ENCODE measurements at regions not wholly inside any gene's neighbourhood (a gene's known extent, or its start where the extent isn't known, plus 50 kb on each side); places are given as distances from the start of the nearest gene placed in this dataset.
"Not testable (repeated sequence)": the region's sequence is repeated elsewhere in the genome, so short reads cannot be mapped to it uniquely, and the experiment has no call there.

DNA sequence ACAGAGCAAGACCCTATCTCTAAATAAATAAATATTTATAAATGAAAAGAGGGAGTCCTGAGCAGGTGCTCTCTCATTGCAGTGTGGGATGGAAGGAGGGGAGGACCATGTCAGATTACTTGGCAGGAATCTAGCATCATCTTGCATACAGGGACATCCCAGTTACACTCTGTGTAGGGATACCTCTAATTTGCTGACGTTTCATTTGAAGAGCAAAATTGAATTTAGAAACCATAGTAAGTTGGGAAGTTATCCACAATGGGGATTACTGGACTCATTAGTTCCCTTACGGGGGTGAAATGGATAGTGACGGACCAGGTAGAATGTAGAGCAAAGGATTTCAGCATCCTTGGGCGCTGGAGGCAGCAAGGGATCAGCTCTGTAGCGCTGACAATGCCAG lies 52.1 kb downstream of the ARHGEF18 start:
- H3K27me3 ChIP-seq: no peaks in the 10 kb centered on the region
- no peaks in the 10 kb centered on the region for H3K9me3 ChIP-seq (ENCODE audit: low read depth)
- no peak overlapping the region for H3K27ac ChIP-seq
- no peak overlapping the region for H3K4me3 ChIP-seq
- no peaks in the 10 kb centered on the region for H3K36me3 ChIP-seq
- no peak for DNase-seq (ENCODE audit: low read depth in 1 of 2, low spot score in 1 of 2)
- H3K4me1 ChIP-seq (ENCODE audit: low read depth): peaks cover 4% of the 10 kb centered on the region
- TF ChIP-seq, protein P1, sequence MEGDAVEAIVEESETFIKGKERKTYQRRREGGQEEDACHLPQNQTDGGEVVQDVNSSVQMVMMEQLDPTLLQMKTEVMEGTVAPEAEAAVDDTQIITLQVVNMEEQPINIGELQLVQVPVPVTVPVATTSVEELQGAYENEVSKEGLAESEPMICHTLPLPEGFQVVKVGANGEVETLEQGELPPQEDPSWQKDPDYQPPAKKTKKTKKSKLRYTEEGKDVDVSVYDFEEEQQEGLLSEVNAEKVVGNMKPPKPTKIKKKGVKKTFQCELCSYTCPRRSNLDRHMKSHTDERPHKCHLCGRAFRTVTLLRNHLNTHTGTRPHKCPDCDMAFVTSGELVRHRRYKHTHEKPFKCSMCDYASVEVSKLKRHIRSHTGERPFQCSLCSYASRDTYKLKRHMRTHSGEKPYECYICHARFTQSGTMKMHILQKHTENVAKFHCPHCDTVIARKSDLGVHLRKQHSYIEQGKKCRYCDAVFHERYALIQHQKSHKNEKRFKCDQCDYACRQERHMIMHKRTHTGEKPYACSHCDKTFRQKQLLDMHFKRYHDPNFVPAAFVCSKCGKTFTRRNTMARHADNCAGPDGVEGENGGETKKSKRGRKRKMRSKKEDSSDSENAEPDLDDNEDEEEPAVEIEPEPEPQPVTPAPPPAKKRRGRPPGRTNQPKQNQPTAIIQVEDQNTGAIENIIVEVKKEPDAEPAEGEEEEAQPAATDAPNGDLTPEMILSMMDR (IDR thresholded peaks at IDR 0.05; ENCODE audit: low read depth, low read length): no peak

- Histone ChIP-seq H3K27ac (no peak overlapping the region), H3K4me3 (no peak overlapping the region), H3K4me1 (ENCODE audit: low read depth) (no peaks in the 10 kb centered on the region), H3K27me3 (no peaks in the 10 kb centered on the region), H3K36me3 (no peaks in the 10 kb centered on the region), H3K9me3 (ENCODE audit: low read depth) (no peaks in the 10 kb centered on the region)
- no peak for DNase-seq (ENCODE audit: low read depth in 1 of 2, low spot score in 1 of 2)
- TF ChIP-seq, protein P1 (IDR thresholded peaks at IDR 0.05; ENCODE audit: low read depth, low read length): no peak
These were observed 53.0 kb downstream of the ARHGEF18 start for GRCh38 chr19:7401694-7402093.

DNA sequence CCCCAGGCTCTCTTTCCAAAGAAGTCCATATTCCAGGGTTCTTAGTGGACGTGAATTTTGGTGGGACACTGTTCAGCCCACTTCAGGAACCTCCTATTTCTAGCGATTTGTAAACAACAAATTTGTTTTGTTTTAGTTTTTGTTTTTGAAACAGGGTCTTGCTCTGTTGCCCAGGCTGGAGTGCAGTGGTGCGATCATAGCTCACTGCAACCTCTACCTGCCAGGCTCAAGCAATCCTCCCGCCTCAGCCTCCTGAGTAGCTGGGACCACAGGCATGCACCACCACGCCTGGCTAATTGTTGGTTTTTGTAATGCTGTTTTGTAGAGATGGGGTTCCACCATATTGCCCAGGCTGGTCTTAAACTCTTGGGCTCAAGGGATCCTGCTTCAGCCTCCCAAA lies 56.7 kb downstream of the ARHGEF18 start:
- not testable (repeated sequence) for H3K27me3 ChIP-seq; H3K27ac ChIP-seq; H3K36me3 ChIP-seq; H3K4me1 ChIP-seq (ENCODE audit: low read depth); H3K4me3 ChIP-seq; H3K9me3 ChIP-seq (ENCODE audit: low read depth); DNase-seq (ENCODE audit: low read depth in 1 of 2, low spot score in 1 of 2)

GRCh38 chr19:7408251-7408650 lies 59.5 kb downstream of the ARHGEF18 start:
- no peak overlapping the region for H3K27ac ChIP-seq
- TF ChIP-seq, protein P1 (IDR thresholded peaks at IDR 0.05; ENCODE audit: low read depth, low read length): no peak
- H3K27me3 ChIP-seq: no peaks in the 10 kb centered on the region
- no peaks in the 10 kb centered on the region for H3K9me3 ChIP-seq (ENCODE audit: low read depth)
- no peaks in the 10 kb centered on the region for H3K4me1 ChIP-seq (ENCODE audit: low read depth)
- DNase-seq (ENCODE audit: low read depth in 1 of 2, low spot score in 1 of 2): no peak
- no peaks in the 10 kb centered on the region for H3K36me3 ChIP-seq
- H3K4me3 ChIP-seq: no peak overlapping the region

- no peak for DNase-seq (ENCODE audit: low read depth in 1 of 2, low spot score in 1 of 2)
- Histone ChIP-seq H3K36me3 (no peaks in the 10 kb centered on the region), H3K4me1 (ENCODE audit: low read depth) (no peaks in the 10 kb centered on the region), H3K9me3 (ENCODE audit: low read depth) (no peaks in the 10 kb centered on the region), H3K27me3 (no peaks in the 10 kb centered on the region), H3K27ac (no peak overlapping the region), H3K4me3 (no peak overlapping the region)
- TF ChIP-seq, protein P1 (IDR thresholded peaks at IDR 0.05; ENCODE audit: low read depth, low read length): no peak
These were observed 62.2 kb downstream of the ARHGEF18 start for GRCh38 chr19:7410946-7411345.

DNA sequence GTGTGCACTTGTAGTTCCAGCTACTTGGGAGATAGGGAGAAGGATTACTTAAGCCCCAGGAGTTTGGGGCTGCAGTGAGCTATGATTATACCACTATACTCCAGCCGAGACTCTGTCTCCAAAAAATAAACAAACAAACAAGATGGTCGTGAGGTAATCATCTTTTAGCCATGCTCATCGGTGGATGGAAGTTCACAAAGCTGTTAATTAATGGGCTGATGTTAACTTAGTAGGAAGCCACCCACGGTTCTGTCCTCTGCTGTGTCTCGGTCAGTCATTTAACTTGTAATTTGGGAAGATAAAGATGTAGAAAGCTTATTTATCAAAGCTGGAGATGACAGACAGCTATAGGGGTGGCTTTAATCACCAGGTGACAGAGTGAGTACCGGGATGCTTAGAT lies 64.9 kb downstream of the ARHGEF18 start:
- no peaks in the 10 kb centered on the region for H3K27me3 ChIP-seq
- TF ChIP-seq, protein P1 (IDR thresholded peaks at IDR 0.05; ENCODE audit: low read depth, low read length): no peak
- H3K4me1 ChIP-seq (ENCODE audit: low read depth): no peaks in the 10 kb centered on the region
- H3K4me3 ChIP-seq: no peak overlapping the region
- no peak for DNase-seq (ENCODE audit: low read depth in 1 of 2, low spot score in 1 of 2)
- no peak overlapping the region for H3K27ac ChIP-seq
- H3K36me3 ChIP-seq: no peaks in the 10 kb centered on the region
- no peaks in the 10 kb centered on the region for H3K9me3 ChIP-seq (ENCODE audit: low read depth)
